ENCODE measurements at regions not wholly inside any gene's neighbourhood (a gene's known extent, or its start where the extent isn't known, plus 50 kb on each side); places are given as distances from the start of the nearest gene placed in this dataset.
A peak's percentile ranks its signal among the peaks of the same experiment; 100 is the strongest.

DNA sequence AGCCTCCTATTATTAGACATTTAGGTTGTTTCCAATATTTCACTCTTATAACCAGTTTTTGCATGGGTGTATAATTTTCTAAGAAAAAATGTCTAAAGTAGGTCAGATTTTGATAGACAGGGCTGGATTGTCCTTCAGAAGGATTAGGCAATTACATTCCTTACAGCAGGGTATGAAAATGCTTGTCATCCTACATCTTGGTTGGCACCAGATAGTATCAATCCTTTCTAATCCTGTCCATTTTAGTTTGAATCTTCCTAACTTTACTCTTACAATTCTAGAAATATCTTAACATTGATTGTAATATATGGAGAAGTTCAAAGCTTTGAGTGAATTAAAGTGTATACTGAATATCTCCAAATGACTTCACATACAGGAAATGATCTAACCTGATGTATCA lies 63.0 kb upstream of the ZBED5 start:
- no peak overlapping the region for H3K27ac Mint-ChIP-seq
- no peak overlapping the region for H3K4me3 Mint-ChIP-seq
- ATAC-seq (no peak), DNase-seq (no peak)
- CTCF ChIA-PET = interaction anchor here (1.3 to 3.8 kb wide), 3 partner anchors 13 to 128 kb away, joined by 4 to 13 read pairs (median 6); no protein-coding TSS in a partner anchor
- H3K4me1 Mint-ChIP-seq (ENCODE audit: low read depth) = peaks cover 2% of the 10 kb centered on the region
- H3K36me3 Mint-ChIP-seq (ENCODE audit: low read depth) = peaks cover 2% of the 10 kb centered on the region
- H3K27me3 Mint-ChIP-seq = no peaks in the 10 kb centered on the region
- intact Hi-C loops (cut with micrococcal nuclease) = no loop called here
- TF ChIP-seq, protein P1, sequence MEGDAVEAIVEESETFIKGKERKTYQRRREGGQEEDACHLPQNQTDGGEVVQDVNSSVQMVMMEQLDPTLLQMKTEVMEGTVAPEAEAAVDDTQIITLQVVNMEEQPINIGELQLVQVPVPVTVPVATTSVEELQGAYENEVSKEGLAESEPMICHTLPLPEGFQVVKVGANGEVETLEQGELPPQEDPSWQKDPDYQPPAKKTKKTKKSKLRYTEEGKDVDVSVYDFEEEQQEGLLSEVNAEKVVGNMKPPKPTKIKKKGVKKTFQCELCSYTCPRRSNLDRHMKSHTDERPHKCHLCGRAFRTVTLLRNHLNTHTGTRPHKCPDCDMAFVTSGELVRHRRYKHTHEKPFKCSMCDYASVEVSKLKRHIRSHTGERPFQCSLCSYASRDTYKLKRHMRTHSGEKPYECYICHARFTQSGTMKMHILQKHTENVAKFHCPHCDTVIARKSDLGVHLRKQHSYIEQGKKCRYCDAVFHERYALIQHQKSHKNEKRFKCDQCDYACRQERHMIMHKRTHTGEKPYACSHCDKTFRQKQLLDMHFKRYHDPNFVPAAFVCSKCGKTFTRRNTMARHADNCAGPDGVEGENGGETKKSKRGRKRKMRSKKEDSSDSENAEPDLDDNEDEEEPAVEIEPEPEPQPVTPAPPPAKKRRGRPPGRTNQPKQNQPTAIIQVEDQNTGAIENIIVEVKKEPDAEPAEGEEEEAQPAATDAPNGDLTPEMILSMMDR (IDR thresholded peaks at IDR 0.05) = no peak
- POLR2A ChIA-PET = interaction anchor here (1.2 kb wide), 1 partner anchor 112 kb away, joined by 4 read pairs; the partner anchor contains the start of gene EIF4G2
- peaks cover 17% of the 10 kb centered on the region for H3K9me3 Mint-ChIP-seq

DNA sequence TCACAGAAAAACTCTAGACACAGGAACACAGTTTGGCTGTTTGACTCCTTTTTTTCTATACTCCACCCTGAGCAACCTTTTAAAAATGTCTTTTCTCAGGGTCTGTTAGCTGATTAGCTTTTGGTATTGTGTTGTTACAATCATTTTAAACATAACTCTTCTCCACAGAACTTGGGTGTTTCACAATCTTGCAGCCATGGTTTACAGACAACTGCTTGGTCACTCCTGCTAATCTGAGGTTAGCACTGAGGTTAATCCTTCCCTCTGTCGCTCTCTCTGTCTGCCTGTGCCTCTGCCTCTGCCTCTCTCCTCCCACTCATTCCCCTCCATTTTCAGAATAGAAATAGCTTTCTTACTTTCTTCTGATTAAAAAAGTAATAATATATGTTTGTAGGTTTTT lies 62.4 kb upstream of the ZBED5 start:
- peaks cover 2% of the 10 kb centered on the region for H3K4me1 Mint-ChIP-seq (ENCODE audit: low read depth)

DNA sequence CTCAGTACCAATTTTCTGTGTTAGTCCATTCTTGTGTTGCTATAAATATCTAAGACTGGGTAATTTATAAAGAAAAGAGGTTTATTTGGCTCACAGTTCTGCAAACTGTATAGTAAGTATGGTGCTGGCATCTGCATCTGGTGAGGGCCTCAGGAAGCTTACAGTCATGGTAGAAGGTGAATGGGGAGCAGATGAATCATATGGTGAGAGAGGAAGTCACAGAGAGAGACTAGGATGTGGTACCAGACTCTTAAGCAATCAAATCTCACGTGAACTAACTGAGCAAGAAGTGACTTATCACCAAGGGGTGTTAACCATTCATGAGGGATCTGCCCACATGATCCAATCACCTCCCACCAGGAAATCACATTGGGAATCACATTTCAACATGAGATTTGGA lies 60.8 kb upstream of the ZBED5 start:
- peak; percentile 47 for ATAC-seq

More for the DNA sequence above, 62.4 kb upstream of the ZBED5 start:
- no peaks in the 10 kb centered on the region for H3K27me3 Mint-ChIP-seq
- DNase-seq (no peak), ATAC-seq (no peak)
- peaks cover 17% of the 10 kb centered on the region for H3K9me3 Mint-ChIP-seq
- CTCF ChIA-PET = interaction anchor here (0.7 to 3.8 kb wide), 4 partner anchors 11 to 128 kb away, joined by 3 to 13 read pairs (median 5); no protein-coding TSS in a partner anchor
- TF ChIP-seq, protein P1 (IDR thresholded peaks at IDR 0.05) = no peak
- peaks cover 2% of the 10 kb centered on the region for H3K36me3 Mint-ChIP-seq (ENCODE audit: low read depth)
- POLR2A ChIA-PET = no interaction called here
- H3K27ac Mint-ChIP-seq = no peak overlapping the region
- H3K4me3 Mint-ChIP-seq = no peak overlapping the region
- intact Hi-C loops (cut with micrococcal nuclease) = no loop called here

DNA sequence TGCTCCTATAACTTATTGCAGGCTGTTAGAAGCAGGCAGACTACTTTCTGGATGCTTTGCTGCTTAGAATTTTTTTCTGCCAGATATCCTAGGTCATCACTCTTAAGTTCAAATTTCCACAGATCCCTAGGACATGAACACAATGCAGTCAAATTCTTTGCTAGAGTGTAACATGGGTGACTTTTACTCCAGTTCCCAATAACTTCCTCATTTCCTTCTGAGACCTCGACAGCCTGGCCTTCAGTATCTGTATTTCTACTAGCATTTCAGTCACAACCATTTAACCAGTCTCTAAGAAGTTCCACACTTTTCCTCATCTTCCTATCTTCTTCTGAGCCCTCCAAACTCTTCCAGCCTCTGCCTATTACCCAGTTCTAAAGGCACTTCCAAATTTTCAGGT lies 60.4 kb upstream of the ZBED5 start:
- no peak for DNase-seq
- intact Hi-C loops (cut with micrococcal nuclease) = no loop called here
- H3K4me1 Mint-ChIP-seq (ENCODE audit: low read depth) = peaks cover 2% of the 10 kb centered on the region
- ChIA-PET POLR2A (no interaction called here), CTCF (interaction anchor here (0.6 kb wide), 1 partner anchor 103 kb away, joined by 3 read pairs; no protein-coding TSS in a partner anchor)
- no peaks in the 10 kb centered on the region for H3K27me3 Mint-ChIP-seq
- peaks cover 17% of the 10 kb centered on the region for H3K9me3 Mint-ChIP-seq
- no peak overlapping the region for H3K27ac Mint-ChIP-seq
- TF ChIP-seq, protein P1 (IDR thresholded peaks at IDR 0.05) = no peak
- ATAC-seq = no peak
- peaks cover 2% of the 10 kb centered on the region for H3K36me3 Mint-ChIP-seq (ENCODE audit: low read depth)
- H3K4me3 Mint-ChIP-seq = no peak overlapping the region

More for the DNA sequence above, 60.8 kb upstream of the ZBED5 start:
- peaks cover 17% of the 10 kb centered on the region for H3K9me3 Mint-ChIP-seq
- H3K36me3 Mint-ChIP-seq (ENCODE audit: low read depth) = peaks cover 2% of the 10 kb centered on the region
- DNase-seq = no peak
- H3K4me3 Mint-ChIP-seq = no peak overlapping the region
- H3K27ac Mint-ChIP-seq = no peak overlapping the region
- H3K27me3 Mint-ChIP-seq = no peaks in the 10 kb centered on the region
- peaks cover 2% of the 10 kb centered on the region for H3K4me1 Mint-ChIP-seq (ENCODE audit: low read depth)
- TF ChIP-seq, protein P1 (IDR thresholded peaks at IDR 0.05) = no peak
- ChIA-PET CTCF (no interaction called here), POLR2A (no interaction called here)
- intact Hi-C loops (cut with micrococcal nuclease) = no loop called here

DNA sequence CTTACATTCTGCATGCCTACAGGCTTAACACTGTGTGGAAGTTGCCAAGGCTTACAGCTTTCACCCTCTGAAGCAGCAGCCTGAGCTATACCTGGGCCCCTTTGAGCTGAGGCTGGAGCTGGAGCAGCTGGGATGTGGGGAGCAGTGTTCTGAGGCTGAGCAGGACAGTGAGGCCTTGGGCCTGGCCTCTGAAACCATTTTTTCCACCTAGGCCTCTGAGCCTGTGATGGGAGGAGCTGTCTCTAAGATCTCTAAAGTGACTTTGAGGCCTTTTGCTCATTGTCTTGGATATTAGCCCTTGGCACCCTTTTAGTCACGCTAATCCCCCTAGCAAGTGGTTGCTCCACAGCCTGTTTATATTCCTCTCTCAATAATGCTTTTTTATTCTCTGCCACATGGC lies 59.9 kb upstream of the ZBED5 start:
- POLR2A ChIA-PET = interaction anchor here (0.6 kb wide), 1 partner anchor 350 kb away, joined by 3 read pairs; no protein-coding TSS in a partner anchor
- H3K27me3 Mint-ChIP-seq = no peaks in the 10 kb centered on the region
- H3K4me1 Mint-ChIP-seq (ENCODE audit: low read depth) = peaks cover 2% of the 10 kb centered on the region
- H3K4me3 Mint-ChIP-seq = no peak overlapping the region
- peaks cover 17% of the 10 kb centered on the region for H3K9me3 Mint-ChIP-seq
- CTCF ChIA-PET = interaction anchor here (0.6 to 0.7 kb wide), 2 partner anchors 39 to 104 kb away, joined by 3 read pairs; no protein-coding TSS in a partner anchor
- ATAC-seq (no peak), DNase-seq (no peak)
- intact Hi-C loops (cut with micrococcal nuclease) = no loop called here
- H3K27ac Mint-ChIP-seq = no peak overlapping the region
- peaks cover 2% of the 10 kb centered on the region for H3K36me3 Mint-ChIP-seq (ENCODE audit: low read depth)
- TF ChIP-seq, protein P1 (IDR thresholded peaks at IDR 0.05) = no peak

Measured in activated CD8-positive, alpha-beta T cell treated with anti-CD3 and anti-CD28 coated beads for 36 hours (primary cell).